PC-3 (cell line): ENCODE measurements at regions not wholly inside any gene's neighbourhood (a gene's known extent, or its start where the extent isn't known, plus 50 kb on each side); places are given as distances from the start of the nearest gene placed in this dataset.

ENCODE experiments used
- ATAC-seq: fragments of 200-7000 bp; cut with Tn5 transposase; 2 replicates; pipeline ENCODE4 v1.9.1; 2020; ENCODE audit warnings: mild to moderate bottlenecking, moderate library complexity
- BruUV-seq: library from RNA; stranded (reverse); fragments of 400-500 nt; replicated peaks from 2 replicates; lab custom pipeline; 2021; lab: Mats Ljungman, UMichigan
- CTCF ChIA-PET: fragments of 300-600 bp; sonication (Branson Sonifier 250); formaldehyde crosslinking; loops from one replicate; lab custom pipeline; 2022; ENCODE audit warnings: antibody characterized with exemption; lab: Charles Lee
- POLR2A ChIA-PET: fragments of 300-600 bp; sonication (Branson Sonifier 250); formaldehyde crosslinking; loops from one replicate; lab custom pipeline; 2022; ENCODE audit warnings: antibody characterized with exemption; ENCODE audit not compliant: unreplicated experiment; lab: Charles Lee
- DNase-seq: peaks from one replicate; pipeline ENCODE4 v3.0.0-alpha.2; 2015
- H2AFZ ChIP-seq: fragments of 300-600 bp; sonication (generic); 2 replicates; pipeline ENCODE4 v1.6.0; 2016; ENCODE audit warnings: antibody characterized with exemption, low read length
- H3F3A ChIP-seq: fragments of 300-600 bp; sonication (generic); one replicate; pipeline ENCODE4 v1.6.0; 2017; ENCODE audit warnings: antibody characterized with exemption, low read length, control low read depth, mild to moderate bottlenecking; ENCODE audit not compliant: unreplicated experiment
- H3K27ac ChIP-seq: fragments of 300-600 bp; sonication (generic); 2 replicates; pipeline ENCODE4 v1.5.1; 2016; ENCODE audit warnings: mild to moderate bottlenecking, low read length
- H3K27me3 ChIP-seq: fragments of 300-600 bp; sonication (generic); 2 replicates; pipeline ENCODE4 v1.6.1; 2016; ENCODE audit warnings: low read length, mixed read lengths
- H3K36me3 ChIP-seq: fragments of 300-600 bp; sonication (generic); 2 replicates; pipeline ENCODE4 v1.6.1; 2016; ENCODE audit warnings: low read depth, mixed run types, low read length, mixed read lengths
- H3K4me1 ChIP-seq: fragments of 300-600 bp; sonication (generic); 2 replicates; pipeline ENCODE4 v1.5.1; 2016; ENCODE audit warnings: low read length; ENCODE audit not compliant: insufficient read depth
- H3K4me2 ChIP-seq: fragments of 300-600 bp; sonication (generic); 2 replicates; pipeline ENCODE4 v1.6.0; 2016; ENCODE audit warnings: low read length
- H3K4me3 ChIP-seq: fragments of 300-600 bp; sonication (generic); 2 replicates; pipeline ENCODE4 v1.5.1; 2016; ENCODE audit warnings: mild to moderate bottlenecking, low read length, mixed read lengths
- H3K79me2 ChIP-seq: fragments of 300-600 bp; sonication (generic); 2 replicates; pipeline ENCODE4 v1.6.1; 2017; ENCODE audit warnings: low read length, mixed read lengths
- H3K9ac ChIP-seq: fragments of 300-600 bp; sonication (generic); 2 replicates; pipeline ENCODE4 v1.6.0; 2016; ENCODE audit warnings: mild to moderate bottlenecking, low read length
- H3K9me2 ChIP-seq: fragments of 300-600 bp; sonication (generic); replicated peaks from 2 replicates; pipeline ENCODE4 v1.6.1; 2016; ENCODE audit warnings: mixed run types, low read length, mixed read lengths
- H3K9me3 ChIP-seq: fragments of 300-600 bp; sonication (generic); 2 replicates; pipeline ENCODE4 v1.6.1; 2016; ENCODE audit warnings: low read length, mixed read lengths
- H4K20me1 ChIP-seq: fragments of 300-600 bp; sonication (generic); 2 replicates; pipeline ENCODE4 v1.6.1; 2016; ENCODE audit warnings: low read length, mixed read lengths
- EZH2 ChIP-seq: fragments of 300-600 bp; sonication (generic); IDR thresholded peaks from one replicate; pipeline ENCODE4 v1.6.1; 2017; ENCODE audit warnings: antibody characterized with exemption, mild to moderate bottlenecking, low read length; ENCODE audit not compliant: unreplicated experiment
- EZH2phosphoT487 ChIP-seq: fragments of 300-600 bp; sonication (generic); IDR thresholded peaks from 2 replicates; pipeline ENCODE4 v1.6.1; 2018; ENCODE audit warnings: mild to moderate bottlenecking, antibody characterized with exemption, low read length, borderline replicate concordance
- intact Hi-C: fragments of 100-400 bp; cut with micrococcal nuclease; formaldehyde crosslinking; loops from 2 replicates; pipeline ENCODE4 v1.9.0; 2023
- TF ChIP-seq, protein P1 (sequence below): fragments of 300-600 bp; sonication (generic); conservative IDR thresholded peaks from 2 replicates; pipeline ENCODE4 v1.5.1; 2017; ENCODE audit warnings: antibody characterized with exemption, low read depth, mild to moderate bottlenecking, low read length

DNA sequence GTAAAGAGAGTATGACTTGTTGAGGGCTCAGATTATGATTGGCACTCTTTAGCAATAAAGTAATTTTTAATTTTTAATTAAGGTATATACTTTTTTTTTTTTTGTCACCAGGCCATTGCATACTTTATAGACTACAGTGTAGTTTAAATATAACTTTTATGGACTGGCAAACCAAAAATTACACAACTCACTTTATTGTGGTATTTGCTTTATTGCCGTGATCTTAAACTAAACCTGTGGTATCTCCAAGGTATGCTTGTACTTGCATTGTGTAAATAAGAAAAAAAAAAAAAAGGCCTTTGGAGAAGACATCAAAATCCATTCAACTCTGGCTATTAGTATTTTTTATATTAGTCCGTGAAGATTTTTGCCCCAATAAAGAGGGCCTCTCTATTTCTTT, 646.7 kb upstream of the FOXG1 start:
- Histone ChIP-seq H3K27ac (no peak overlapping the region), H4K20me1 (no peaks in the 10 kb centered on the region), H3K27me3 (no peaks in the 10 kb centered on the region), H3F3A (no peaks in the 10 kb centered on the region), H3K4me3 (no peak overlapping the region), H3K9me2 (no peaks in the 10 kb centered on the region), H3K9me3 (no peaks in the 10 kb centered on the region), H3K4me1 (no peaks in the 10 kb centered on the region), H3K36me3 (no peaks in the 10 kb centered on the region), H3K79me2 (no peaks in the 10 kb centered on the region), H3K4me2 (no peak overlapping the region), H2AFZ (no peak overlapping the region), H3K9ac (no peak overlapping the region)
- DNase-seq (peak; percentile 21), ATAC-seq (peak; percentile 46)
- POLR2A ChIA-PET = no interaction called here
- no peak for TF ChIP-seq EZH2
- TF ChIP-seq EZH2phosphoT487 = no peak
- TF ChIP-seq, protein P1, sequence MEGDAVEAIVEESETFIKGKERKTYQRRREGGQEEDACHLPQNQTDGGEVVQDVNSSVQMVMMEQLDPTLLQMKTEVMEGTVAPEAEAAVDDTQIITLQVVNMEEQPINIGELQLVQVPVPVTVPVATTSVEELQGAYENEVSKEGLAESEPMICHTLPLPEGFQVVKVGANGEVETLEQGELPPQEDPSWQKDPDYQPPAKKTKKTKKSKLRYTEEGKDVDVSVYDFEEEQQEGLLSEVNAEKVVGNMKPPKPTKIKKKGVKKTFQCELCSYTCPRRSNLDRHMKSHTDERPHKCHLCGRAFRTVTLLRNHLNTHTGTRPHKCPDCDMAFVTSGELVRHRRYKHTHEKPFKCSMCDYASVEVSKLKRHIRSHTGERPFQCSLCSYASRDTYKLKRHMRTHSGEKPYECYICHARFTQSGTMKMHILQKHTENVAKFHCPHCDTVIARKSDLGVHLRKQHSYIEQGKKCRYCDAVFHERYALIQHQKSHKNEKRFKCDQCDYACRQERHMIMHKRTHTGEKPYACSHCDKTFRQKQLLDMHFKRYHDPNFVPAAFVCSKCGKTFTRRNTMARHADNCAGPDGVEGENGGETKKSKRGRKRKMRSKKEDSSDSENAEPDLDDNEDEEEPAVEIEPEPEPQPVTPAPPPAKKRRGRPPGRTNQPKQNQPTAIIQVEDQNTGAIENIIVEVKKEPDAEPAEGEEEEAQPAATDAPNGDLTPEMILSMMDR = no peak
- CTCF ChIA-PET = no interaction called here
- intact Hi-C loops = no loop called here
- BruUV-seq = no TSS peak

DNA sequence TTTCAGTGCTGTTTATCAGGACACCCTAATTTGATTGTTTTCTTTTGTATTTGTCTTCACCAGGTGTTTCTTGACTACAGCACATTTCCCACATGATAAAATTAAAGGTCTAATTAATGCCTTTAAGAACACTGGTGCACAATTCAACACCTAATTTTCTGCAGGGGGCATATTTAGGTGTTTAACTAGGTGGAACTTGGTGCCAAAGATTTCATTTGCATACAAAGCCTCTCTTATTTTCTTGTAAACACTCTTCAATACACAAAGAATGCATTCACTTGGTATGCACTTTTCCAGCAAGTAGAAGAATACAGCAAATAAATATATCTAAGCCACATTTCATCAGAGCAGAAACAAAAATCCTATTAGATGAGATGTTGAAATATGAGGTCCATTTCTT, 646.2 kb upstream of the FOXG1 start:
- H3F3A ChIP-seq = no peaks in the 10 kb centered on the region
- H3K9me3 ChIP-seq = no peaks in the 10 kb centered on the region
- no TSS peak for BruUV-seq
- no peak overlapping the region for H3K9ac ChIP-seq
- H3K4me1 ChIP-seq = no peaks in the 10 kb centered on the region
- ATAC-seq (no peak), DNase-seq (no peak)
- H2AFZ ChIP-seq = no peak overlapping the region
- POLR2A ChIA-PET = no interaction called here
- H3K9me2 ChIP-seq = no peaks in the 10 kb centered on the region
- TF ChIP-seq EZH2 = no peak
- TF ChIP-seq EZH2phosphoT487 = no peak
- TF ChIP-seq, protein P1 = no peak
- no peak overlapping the region for H3K27ac ChIP-seq
- no peaks in the 10 kb centered on the region for H4K20me1 ChIP-seq
- H3K4me2 ChIP-seq = no peak overlapping the region
- CTCF ChIA-PET = no interaction called here
- H3K4me3 ChIP-seq = no peak overlapping the region
- no peaks in the 10 kb centered on the region for H3K27me3 ChIP-seq
- no peaks in the 10 kb centered on the region for H3K36me3 ChIP-seq
- no peaks in the 10 kb centered on the region for H3K79me2 ChIP-seq
- intact Hi-C loops = no loop called here

DNA sequence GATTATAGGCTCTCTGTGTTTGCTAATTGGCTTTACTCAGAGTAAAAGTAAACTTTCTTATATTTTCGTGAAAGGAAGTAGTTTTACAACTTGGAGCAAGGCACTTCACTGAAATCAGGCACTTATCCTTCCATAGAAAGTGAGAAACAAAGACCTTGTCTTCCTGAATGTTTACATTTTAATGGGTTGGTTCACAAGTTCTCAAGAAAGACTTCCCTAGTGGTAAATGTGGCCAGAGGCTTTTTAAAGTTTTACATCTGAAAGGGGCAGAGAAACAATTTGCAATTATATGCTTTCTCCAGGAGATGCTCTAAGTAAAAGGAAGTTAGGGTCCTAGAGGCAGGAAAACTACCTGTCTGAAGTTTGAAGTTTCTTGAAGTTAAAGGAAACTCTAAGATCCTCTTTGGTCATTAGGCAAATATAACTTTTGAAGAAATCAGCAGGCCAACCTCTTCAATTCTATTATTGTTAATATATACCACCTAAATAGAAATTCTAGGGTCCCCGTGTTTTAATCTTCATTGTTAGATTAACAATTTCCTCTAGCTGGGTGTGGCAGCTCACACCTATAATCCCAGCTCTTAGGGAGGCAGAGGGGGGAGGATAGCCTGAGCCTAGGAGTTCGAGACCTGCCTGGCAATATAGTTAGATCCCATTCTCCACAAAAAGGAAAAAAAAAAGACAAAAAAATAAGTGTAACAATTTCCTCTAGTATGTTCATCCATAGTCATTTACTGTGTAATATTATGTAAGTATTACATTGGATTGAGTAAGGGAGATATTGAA, 644.9 kb upstream of the FOXG1 start:
- Histone ChIP-seq H3F3A (no peaks in the 10 kb centered on the region), H3K79me2 (no peaks in the 10 kb centered on the region), H4K20me1 (no peaks in the 10 kb centered on the region), H3K9ac (no peak overlapping the region), H3K9me3 (no peaks in the 10 kb centered on the region), H3K27ac (no peak overlapping the region), H3K9me2 (no peaks in the 10 kb centered on the region), H3K4me1 (no peaks in the 10 kb centered on the region), H3K27me3 (no peaks in the 10 kb centered on the region), H3K36me3 (no peaks in the 10 kb centered on the region), H2AFZ (no peak overlapping the region), H3K4me3 (no peak overlapping the region), H3K4me2 (no peak overlapping the region)
- peak; percentile 60 for ATAC-seq
- no peak for DNase-seq
- no peak for TF ChIP-seq EZH2phosphoT487
- no peak for TF ChIP-seq EZH2
- TF ChIP-seq, protein P1 = no peak
- ChIA-PET CTCF (no interaction called here), POLR2A (no interaction called here)
- intact Hi-C loops = no loop called here
- no TSS peak for BruUV-seq
